WI38 (cell line): ENCODE measurements at regions not wholly inside any gene's neighbourhood (a gene's known extent, or its start where the extent isn't known, plus 50 kb on each side); places are given as distances from the start of the nearest gene placed in this dataset.
A peak's percentile ranks its signal among the peaks of the same experiment; 100 is the strongest.
"Not testable (repeated sequence)": the region's sequence is repeated elsewhere in the genome, so short reads cannot be mapped to it uniquely, and the experiment has no call there.

Source experiments
- H3K4me3 ChIP-seq: 2 replicates; pipeline ENCODE4 v1.5.1; 2011; ENCODE audit warnings: low read depth, mild to moderate bottlenecking, control low read depth, low read length
- CTCF ChIP-seq: IDR thresholded peaks from 2 replicates; pipeline ENCODE4 v1.5.1; 2012; ENCODE audit warnings: low read depth, mild to moderate bottlenecking, control low read depth, low read length

- no peak overlapping the region for H3K4me3 ChIP-seq
- TF ChIP-seq CTCF: no peak
These were observed 56.5 kb downstream of the KCTD12 start for GRCh38 chr13:76829572-76830327.

GRCh38 chr13:76828316-76828741 is 57.9 kb downstream of the KCTD12 start:
- no peak overlapping the region for H3K4me3 ChIP-seq
- TF ChIP-seq CTCF: no peak

- H3K4me3 ChIP-seq: no peak overlapping the region
- TF ChIP-seq CTCF: no peak
These were observed 59.7 kb downstream of the KCTD12 start for GRCh38 chr13:76826527-76826926.

GRCh38 chr13:76825430-76825829 is 60.8 kb downstream of the KCTD12 start:
- no peak for TF ChIP-seq CTCF
- H3K4me3 ChIP-seq: no peak overlapping the region

GRCh38 chr13:76823969-76824368 is 62.2 kb downstream of the KCTD12 start:
- TF ChIP-seq CTCF: no peak
- no peak overlapping the region for H3K4me3 ChIP-seq

DNA sequence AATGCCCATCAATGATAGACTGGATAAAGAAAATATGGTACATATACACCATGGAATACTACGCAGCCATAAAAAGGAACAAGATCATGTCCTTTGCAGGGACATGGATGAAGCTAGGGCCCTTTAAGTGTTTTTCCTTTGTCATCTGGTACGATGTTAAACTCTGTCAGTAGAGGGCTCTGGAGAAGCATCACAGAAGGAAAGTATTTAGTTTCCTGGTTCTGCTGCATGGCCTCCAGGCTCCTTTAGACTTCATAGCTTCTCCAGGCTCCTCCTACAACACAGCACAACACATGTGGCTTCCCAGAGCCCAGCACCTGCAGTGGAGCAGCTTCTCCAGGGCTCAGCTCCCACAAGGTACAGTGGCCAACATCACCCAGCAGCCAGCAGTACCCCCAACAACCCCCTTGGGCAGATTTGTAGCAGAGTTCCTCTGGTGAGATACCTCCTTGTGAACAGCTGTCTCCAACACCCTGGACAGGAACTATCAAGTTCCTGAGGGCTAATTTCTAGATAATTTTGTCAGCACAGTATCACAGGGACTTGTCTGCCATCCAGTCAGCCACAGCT is 63.4 kb downstream of the KCTD12 start:
- 0 out of 2 replicates have a peak, but pooled peaks have one; percentile 9 for TF ChIP-seq CTCF
- H3K4me3 ChIP-seq: no peak overlapping the region

- not testable (repeated sequence) for H3K4me3 ChIP-seq
These were observed 65.0 kb downstream of the KCTD12 start for GRCh38 chr13:76821222-76821621.
